Body of pancreas (tissue), 4 donors: ENCODE measurements at regions not wholly inside any gene's neighbourhood (a gene's known extent, or its start where the extent isn't known, plus 50 kb on each side); places are given as distances from the start of the nearest gene placed in this dataset.

Experiments
- CTCF ChIP-seq, 7 experiments: fragments of 450-650 bp in 4 of 7; fragments of 200-600 bp in 3 of 7; sonication (generic) in 3 of 7; IDR thresholded peaks; one replicate each; pipeline ENCODE4 v1.5.1; 2016 to 2019; ENCODE audit warnings: antibody characterized with exemption in 7 of 7
- POLR2A ChIP-seq, 3 donors: fragments of 450-650 bp; IDR thresholded peaks; one replicate each; pipeline ENCODE4 v1.6.1; 2016; ENCODE audit warnings: antibody characterized with exemption in 3 of 3, mild to moderate bottlenecking in 2 of 3

- TF ChIP-seq POLR2A (IDR thresholded peaks at IDR 0.05) (no peak), CTCF (IDR thresholded peaks at IDR 0.05) (no peak)
Observed at GRCh38 chr5:106417163-106417562, 1253.6 kb downstream of the EFNA5 start.
